ENCODE measurements at regions not wholly inside any gene's neighbourhood (a gene's known extent, or its start where the extent isn't known, plus 50 kb on each side); places are given as distances from the start of the nearest gene placed in this dataset.

DNA sequence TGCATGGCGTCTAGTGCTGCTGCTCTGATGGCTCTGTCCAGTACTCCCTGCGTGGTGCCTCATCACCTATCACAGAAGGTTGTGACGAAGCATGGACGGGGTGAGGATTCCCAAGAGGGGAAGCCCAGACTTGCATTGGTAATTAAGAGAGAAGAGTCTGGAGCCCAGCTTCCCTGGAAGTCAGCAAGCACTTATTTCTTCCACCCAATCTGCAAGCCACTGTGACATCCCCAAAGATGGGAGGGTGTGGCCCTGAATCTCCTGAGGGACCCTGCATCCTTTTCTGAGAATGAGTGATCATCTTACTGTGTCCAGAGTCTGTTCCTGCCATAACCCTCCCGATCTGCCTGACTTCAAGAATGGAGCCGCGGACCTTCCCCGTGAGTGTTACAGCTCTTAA is 166.7 kb downstream of the PTPN20 start:
- DNase-seq (ENCODE audit: low read depth), result no peak

GRCh38 chr10:47078393-47079203 is 167.4 kb downstream of the PTPN20 start:
- DNase-seq (ENCODE audit: low read depth), result no peak

DNA sequence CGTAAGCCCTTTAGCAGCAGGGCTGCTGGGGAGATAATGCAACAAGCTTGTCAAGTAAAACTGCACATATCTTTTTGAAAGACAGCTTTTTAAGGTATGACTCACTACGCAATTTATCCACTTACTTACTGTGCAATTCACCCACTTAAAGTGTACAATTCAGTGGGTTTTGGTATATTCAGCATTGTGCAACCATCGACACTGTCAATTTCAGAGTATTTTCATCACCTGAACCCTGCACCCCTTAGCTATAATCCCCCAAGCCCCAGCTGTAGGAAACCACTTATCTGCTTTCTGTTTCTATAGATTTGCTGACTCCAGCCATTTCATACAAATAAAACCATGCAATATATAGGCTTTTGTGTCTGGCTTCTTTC is 168.0 kb downstream of the PTPN20 start:
- no peak for DNase-seq (ENCODE audit: low read depth)

DNA sequence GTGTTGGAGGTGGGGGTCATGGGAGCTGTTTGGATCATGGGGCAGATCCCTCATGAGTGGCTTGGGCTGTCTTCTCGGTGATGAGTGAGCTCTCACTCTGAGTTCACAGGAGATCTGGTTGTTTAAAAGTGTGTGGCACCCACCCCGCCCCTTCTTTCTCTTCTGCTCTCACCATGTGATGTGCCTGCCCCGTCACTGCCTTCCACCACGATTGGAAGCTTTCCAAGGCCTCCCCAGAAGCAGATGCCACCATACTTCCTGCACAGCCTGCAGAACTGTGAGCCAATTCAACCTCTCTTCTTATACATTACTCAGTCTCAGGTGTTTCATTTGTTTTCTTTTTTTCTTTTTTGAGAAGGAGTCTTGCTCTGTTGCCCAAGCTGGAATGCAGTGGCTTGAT is 170.0 kb downstream of the PTPN20 start:
- no peak for DNase-seq (ENCODE audit: low read depth)

DNA sequence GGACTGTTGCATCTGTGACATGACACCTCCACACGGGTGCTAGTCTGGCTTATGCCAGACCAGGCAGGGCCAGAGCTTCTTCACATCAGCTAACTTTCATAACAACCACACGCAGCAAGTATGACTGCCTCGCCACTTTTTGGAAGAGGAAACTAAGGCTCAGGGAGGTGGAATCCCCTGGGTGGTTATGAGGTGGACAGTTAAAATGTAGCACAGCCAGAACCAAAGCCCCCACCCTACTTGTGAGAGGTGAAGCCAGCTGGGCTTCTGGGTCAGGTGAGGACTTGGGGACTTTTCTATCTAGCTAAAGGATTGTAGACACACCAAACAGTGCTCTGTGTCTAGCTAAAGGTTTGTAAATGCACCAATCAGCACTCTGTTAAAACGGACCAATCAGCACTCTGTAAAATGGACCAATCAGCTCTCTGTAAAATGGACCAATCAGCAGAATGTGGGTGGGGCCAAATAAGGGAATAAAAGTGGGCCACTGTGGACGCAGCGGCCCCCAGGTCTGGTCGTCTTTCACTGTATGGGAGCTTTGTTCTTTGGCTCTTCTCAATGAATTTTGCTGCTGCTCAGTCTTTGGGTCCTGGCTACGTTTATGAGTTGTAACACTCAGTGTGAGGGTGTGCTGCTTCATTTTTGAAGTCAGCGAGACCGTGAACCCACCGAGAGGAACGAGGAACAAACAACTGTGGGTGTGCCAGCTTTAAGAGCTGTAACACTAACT is 171.0 kb downstream of the PTPN20 start:
- no peak for DNase-seq (ENCODE audit: low read depth)

- no peak for DNase-seq (ENCODE audit: low read depth)
Observed at GRCh38 chr10:47087667-47088066, 176.4 kb downstream of the PTPN20 start.

DNA sequence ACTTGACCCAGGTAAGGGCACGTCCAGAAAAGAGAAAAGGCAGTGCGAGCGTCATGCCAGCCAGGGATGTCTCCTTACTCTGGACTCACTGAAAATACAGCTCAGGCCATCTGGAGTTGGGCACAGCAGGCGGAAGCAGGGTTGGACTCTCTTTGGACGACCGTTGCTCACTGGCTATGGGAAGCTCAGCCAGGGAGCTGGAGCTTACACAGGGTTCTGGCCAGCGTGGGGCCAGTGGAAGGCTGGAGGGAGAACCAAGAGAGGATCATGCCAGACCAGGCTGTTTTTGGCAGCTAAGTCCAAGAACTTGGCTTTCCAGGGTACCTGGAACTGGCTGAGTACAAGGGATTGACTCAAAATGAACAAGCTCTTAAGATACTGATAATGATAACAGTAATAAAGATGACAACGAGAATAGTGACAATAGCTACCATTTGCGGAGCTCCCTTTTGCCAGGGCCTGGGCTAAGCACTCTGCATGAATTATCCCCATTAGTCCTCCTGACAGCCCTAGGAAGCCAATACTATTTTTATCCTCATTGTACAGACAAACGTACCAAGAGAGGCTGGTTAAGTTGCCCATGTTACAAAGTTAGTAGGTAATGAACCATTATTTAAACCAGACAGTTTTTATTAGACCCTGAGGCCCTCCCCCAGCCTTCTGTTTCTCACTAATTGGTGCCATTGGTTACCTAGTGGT is 177.6 kb downstream of the PTPN20 start:
- no peak for DNase-seq (ENCODE audit: low read depth)

DNA sequence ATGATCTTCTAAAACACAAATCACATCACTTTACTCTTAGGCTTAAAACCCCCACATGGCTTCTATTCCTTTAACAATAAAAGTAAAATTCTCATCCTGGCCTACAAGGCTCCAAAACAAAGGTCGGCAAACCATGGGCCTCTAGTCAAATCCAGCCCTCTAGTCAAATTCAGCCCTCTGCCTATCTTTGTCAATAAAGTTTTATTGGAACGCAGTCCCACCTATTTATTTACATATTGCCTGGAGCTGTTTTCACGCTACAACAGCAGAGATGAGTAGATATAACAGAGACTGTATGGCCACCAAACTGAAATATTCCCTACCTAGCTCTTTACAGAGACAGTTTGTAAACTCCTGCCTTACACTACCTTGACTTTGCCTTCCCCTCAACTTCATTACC is 178.8 kb downstream of the PTPN20 start:
- DNase-seq (ENCODE audit: low read depth), result no peak

DNA sequence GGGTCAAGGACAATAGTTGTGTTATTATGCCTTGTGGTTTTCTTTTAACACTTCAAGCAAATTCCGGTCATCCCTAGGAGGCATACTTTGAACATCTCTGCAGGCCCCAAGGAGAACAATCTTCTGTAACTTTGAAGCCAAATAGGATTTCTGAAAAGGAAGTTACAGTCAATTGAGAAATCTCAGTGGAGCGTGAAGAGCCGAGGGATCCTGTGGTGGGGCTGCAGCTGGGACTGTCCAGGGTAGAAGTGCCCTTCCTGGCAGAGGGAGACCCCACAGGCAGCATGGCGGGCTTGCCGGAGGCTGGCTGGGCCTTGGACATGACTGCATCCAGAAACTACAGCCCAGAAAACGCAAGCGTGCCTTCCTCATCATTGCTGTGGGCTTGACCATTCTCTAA is 179.7 kb downstream of the PTPN20 start:
- no peak for DNase-seq (ENCODE audit: low read depth)

- no peak for DNase-seq (ENCODE audit: low read depth)
Observed at GRCh38 chr10:47091421-47091820, 180.2 kb downstream of the PTPN20 start.

- DNase-seq (ENCODE audit: low read depth), result no peak
Observed at GRCh38 chr10:47092376-47092775, 181.1 kb downstream of the PTPN20 start.

DNA sequence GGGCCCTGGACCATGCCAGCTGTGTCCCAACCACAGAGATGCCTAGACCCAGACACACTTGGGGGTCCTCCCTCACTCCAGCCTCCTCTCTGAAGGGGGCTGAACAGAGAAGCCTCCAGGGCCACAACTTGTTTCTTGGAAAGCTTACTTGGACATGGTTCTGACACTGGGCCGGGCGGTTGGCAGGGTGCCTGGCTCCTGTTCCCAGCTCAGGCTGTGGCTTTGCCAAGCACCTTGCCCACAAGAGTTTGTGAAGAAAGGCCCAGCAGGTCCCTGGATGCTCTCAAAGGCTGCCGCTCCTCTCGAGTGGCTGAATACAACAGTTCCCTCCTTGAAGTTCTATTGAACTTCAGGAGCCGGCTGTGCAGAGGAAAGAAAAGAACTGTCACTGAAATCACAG is 181.6 kb downstream of the PTPN20 start:
- DNase-seq (ENCODE audit: low read depth), result no peak

DNA sequence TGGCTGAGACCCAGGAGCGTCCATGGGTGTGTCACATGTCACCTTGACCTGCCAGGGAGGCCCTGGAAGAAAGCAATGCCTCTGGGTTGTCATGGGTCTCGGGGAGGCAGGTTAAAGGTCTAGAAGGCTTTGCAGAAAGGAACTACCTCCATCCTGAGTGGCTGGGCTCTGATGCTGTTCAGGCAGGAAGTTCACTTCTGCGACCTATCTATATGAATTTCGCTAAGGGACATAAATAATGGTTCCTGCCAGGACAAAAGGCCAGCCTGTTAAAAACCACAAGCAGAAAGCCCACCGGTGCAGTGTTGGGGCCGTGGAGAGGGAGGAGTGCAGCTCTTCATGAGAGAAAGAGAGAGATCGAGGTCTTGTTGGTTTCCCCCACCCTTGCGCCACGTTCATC is 182.9 kb downstream of the PTPN20 start:
- no peak for DNase-seq (ENCODE audit: low read depth)

DNA sequence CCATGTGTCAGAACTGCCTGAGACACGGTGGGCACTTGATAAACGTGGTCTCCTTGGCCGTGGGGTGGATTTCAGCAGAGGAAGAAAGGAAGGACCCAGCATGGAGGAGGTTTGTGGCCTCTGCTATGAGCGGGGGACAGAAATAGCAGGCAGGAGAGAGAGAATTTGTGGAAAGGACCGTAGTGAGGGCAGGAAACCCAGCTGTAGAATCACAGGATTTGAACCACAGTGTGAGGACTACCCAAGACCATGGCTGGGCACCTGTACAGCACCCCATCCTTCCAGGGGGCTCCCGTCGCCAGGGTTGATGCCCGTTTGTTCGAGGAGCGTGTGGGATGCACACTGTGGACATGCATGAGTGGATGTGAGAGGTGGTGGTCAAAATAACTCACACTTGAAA is 183.4 kb downstream of the PTPN20 start:
- DNase-seq (ENCODE audit: low read depth), result no peak

DNA sequence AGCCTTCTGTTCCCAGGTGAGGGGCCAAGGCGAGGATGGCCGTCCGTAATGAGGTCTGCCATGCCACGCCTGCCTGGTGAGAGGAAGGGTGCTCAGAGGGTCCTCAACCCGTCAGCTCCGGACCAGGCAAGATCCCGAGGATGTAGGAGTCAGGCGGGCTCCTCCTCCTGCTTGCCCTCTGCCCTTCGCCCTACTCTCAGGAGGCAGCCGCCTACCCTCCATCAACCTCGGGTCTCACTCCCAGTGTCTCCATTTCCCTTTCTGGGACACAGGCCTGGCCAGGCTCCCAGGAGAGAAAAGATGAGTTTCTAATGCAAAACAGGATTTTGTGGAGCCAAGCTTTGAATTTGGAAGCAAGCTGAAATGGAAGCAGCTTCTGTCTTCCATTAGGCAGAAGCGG is 184.0 kb downstream of the PTPN20 start:
- DNase-seq (ENCODE audit: low read depth), result no peak

DNA sequence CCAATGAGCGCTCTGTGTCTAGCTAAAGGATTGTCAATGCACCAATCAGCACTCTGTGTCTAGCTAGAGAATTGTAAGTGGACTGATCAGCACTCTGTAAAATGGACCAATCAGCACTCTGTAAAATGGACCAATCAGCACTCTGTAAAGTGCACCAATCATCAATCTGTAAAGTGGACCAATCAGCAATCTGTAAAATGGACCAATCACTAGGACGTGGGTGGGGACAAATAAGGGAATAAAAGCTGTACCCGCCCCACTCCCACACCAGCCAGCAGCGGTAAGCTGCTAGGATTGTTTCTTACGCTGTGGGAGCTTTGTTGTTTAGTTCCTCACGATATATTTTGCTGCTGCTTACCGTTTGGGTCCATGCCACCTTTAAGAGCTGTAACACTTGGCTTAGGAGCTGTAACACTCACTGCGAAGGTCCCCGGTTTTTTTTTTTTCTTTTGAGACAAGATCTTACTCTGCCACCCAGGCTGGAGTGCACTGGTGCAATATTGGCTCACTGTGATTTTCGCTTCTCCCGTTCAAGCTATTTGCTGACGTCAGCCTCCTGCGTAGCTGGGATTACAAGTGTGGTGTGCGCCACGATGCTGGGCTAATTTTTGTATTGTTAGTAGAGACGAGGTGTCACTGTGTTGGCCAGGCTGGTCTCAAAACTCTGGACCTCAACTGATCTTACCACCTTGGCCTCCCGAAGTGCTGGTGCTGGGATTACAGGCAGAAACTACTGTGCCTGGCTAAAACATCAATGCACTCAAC is 184.8 kb downstream of the PTPN20 start:
- no peak for DNase-seq (ENCODE audit: low read depth)

DNA sequence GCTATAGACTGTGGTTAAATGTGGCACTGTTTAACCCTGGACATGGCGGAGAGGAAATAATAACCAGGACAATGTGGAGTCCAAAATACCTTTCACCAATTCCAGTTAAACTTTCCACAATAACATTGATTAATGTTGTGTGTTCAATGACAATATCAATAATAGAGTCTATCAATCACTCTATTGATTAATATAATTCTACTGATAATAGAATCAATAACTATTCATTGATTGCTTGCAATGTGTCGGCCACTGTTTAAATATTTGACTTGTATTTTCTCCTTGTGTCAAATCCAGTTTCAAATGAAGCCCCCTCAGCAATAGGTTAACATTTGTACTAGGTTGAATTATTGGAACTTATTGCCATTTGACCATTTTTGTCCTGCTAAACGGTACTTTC is 187.0 kb downstream of the PTPN20 start:
- no peak for DNase-seq (ENCODE audit: low read depth)

DNA sequence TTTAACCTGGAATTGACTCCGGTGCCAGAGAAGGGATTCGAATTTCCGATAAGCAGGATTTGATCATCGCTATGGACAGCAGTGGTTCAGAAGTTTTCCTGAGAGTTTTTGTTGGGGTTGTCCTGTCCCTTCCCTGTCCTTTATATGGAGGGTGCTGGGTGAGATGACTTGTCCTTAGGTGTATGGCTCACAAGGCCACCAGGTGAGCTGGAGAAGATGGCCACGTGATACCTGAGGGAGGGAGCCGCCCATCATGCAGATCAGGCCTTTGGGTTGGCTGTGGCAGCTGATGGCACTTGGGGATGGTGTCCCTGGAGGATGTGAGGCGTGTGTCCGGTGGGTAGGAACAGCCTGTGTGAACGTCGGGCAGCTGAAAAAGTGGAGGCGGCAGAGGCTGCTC is 187.7 kb downstream of the PTPN20 start:
- no peak for DNase-seq (ENCODE audit: low read depth)

DNA sequence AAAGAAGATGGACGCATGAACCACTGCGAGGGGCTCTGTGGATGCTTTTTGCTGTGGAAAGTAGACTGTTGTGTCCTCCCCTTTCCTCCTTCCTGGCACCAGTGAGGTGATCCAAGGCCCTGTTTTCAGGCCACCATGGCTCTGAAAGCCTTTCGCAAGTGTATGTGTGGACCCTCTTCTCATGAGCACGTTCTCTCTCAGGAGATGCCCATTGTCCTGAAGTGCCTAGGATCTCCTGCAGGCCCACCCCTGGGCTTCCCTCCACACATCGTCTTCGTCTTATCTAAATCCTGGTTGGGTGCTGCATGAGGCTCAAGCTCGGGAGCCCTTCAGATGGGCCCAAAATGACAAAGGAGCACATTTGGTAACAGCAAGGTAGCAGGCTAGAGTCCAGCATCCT is 188.2 kb downstream of the PTPN20 start:
- no peak for DNase-seq (ENCODE audit: low read depth)

GRCh38 chr10:47101196-47101595 is 190.0 kb downstream of the PTPN20 start:
- DNase-seq (ENCODE audit: low read depth), result no peak

GRCh38 chr10:47101807-47102206 is 190.6 kb downstream of the PTPN20 start:
- no peak for DNase-seq (ENCODE audit: low read depth)

DNA sequence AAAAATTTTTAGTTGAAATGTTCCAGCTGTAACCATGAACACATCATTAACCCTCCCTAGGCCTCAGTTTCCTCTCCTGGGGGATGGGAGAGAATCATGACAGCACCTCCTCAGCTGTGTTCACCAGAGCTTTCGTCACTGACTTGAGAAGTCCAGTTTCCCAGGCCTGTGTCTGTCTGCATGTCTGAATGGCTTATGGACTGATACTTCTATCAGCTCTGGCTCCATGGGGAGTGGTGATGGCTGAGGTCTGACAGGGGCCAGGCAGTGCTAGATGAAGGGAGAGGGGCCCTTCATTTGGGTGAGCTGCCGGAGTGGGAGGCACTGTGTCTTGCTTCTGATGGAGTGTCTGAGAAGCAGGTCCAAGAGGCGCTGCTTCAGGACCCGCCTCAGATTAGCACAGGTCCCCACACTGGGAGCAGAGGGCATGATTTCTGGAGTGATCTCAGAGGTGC is 192.9 kb downstream of the PTPN20 start:
- DNase-seq (ENCODE audit: low read depth), result no peak

Measured in forelimb muscle (tissue), 1 donor.